Endothelial cell of umbilical vein (primary cell): ENCODE measurements at regions not wholly inside any gene's neighbourhood (a gene's known extent, or its start where the extent isn't known, plus 50 kb on each side); places are given as distances from the start of the nearest gene placed in this dataset.

Experiments used
- BruUV-seq: library from RNA; stranded (reverse); fragments of 400-500 nt; replicated peaks from 2 replicates; lab custom pipeline; 2021; lab: Mats Ljungman, UMichigan
- CTCF ChIA-PET: fragments of 300-600, 350-600 bp; sonication (Branson Sonifier 250); formaldehyde crosslinking; loops from one replicate; lab custom pipeline; 2021; ENCODE audit warnings: antibody characterized with exemption, inconsistent platforms; lab: Charles Lee
- POLR2A ChIA-PET: fragments of 300-600, 350-600 bp; sonication (Branson Sonifier 250); formaldehyde crosslinking; loops from one replicate; lab custom pipeline; 2021; ENCODE audit warnings: antibody characterized with exemption, inconsistent platforms; lab: Charles Lee
- DNase-seq: peaks from one replicate; pipeline ENCODE4 v3.0.0-alpha.2; 2011; ENCODE audit warnings: low read depth, low spot score
- FAIRE-seq: peaks from 2 replicates; lab custom pipeline; 2011; peaks lifted over from hg19 to GRCh38; lab: Jason Lieb, UNC
- H2AFZ ChIP-seq: 2 replicates; pipeline ENCODE4 v1.6.0; 2012; ENCODE audit warnings: low read depth, low read length, control low read depth, inconsistent platforms
- H3K27ac ChIP-seq: 2 replicates; pipeline ENCODE4 v1.5.1; 2011; ENCODE audit warnings: low read depth, mild to moderate bottlenecking, control low read depth, low read length, moderate library complexity; ENCODE audit not compliant: insufficient read depth
- H3K27me3 ChIP-seq, 2 experiments: 2 replicates each; pipeline versions ENCODE4 v1.6.0 to v1.6.1; 2011; ENCODE audit warnings: low read length in 2 of 2, mixed read lengths in 1 of 2; ENCODE audit not compliant: control insufficient read depth in 2 of 2, insufficient read depth in 2 of 2
- H3K36me3 ChIP-seq, 2 experiments: 2 replicates in 1 of 2; 3 replicates in 1 of 2; pipeline ENCODE4 v1.5.1; 2011; ENCODE audit warnings: low read length in 2 of 2, mild to moderate bottlenecking in 1 of 2, moderate library complexity in 1 of 2; ENCODE audit not compliant: control insufficient read depth in 2 of 2, insufficient read depth in 2 of 2; ENCODE audit errors: extremely low read depth in 1 of 2
- H3K4me1 ChIP-seq: 3 replicates; pipeline ENCODE4 v1.5.1; 2011; ENCODE audit warnings: mild to moderate bottlenecking, low read length; ENCODE audit not compliant: control insufficient read depth, insufficient read depth; ENCODE audit errors: extremely low read depth
- H3K4me2 ChIP-seq: 2 replicates; pipeline ENCODE4 v1.6.1; 2011; ENCODE audit warnings: low read length, control low read depth, mixed read lengths; ENCODE audit not compliant: insufficient read depth
- H3K4me3 ChIP-seq, 3 experiments: fragments of 200-600 bp in 1 of 3; sonication (generic), shearing (Covaris generic) in 1 of 3; replicated peaks in 1 of 3; 2 replicates each; pipeline ENCODE4 v1.5.1; 2011 to 2016; ENCODE audit warnings: control low read depth in 3 of 3, low read length in 3 of 3, mild to moderate bottlenecking in 2 of 3, inconsistent platforms in 1 of 3, low read depth in 1 of 3, moderate library complexity in 1 of 3; ENCODE audit not compliant: insufficient read depth in 1 of 3
- H3K79me2 ChIP-seq: 2 replicates; pipeline ENCODE4 v1.6.0; 2012; ENCODE audit warnings: low read length, inconsistent platforms; ENCODE audit not compliant: control insufficient read depth, insufficient read depth
- H3K9ac ChIP-seq: replicated peaks from 2 replicates; pipeline ENCODE3; 2011; ENCODE audit warnings: low read length, control low read depth; ENCODE audit not compliant: insufficient read depth; ENCODE audit errors: extremely low read depth
- H3K9me1 ChIP-seq: replicated peaks from 3 replicates; pipeline ENCODE4 v1.6.0; 2011; ENCODE audit warnings: mild to moderate bottlenecking, low read length; ENCODE audit not compliant: control insufficient read depth, insufficient read depth; ENCODE audit errors: extremely low read depth
- H3K9me3 ChIP-seq: replicated peaks from 2 replicates; pipeline ENCODE4 v1.5.1; 2012; ENCODE audit warnings: low read length, inconsistent platforms; ENCODE audit not compliant: control insufficient read depth, insufficient read depth
- H4K20me1 ChIP-seq: replicated peaks from 2 replicates; pipeline ENCODE3; 2011; ENCODE audit warnings: mild to moderate bottlenecking, low read length; ENCODE audit not compliant: control insufficient read depth, insufficient read depth; ENCODE audit errors: extremely low read depth
- EZH2 ChIP-seq: IDR thresholded peaks from 2 replicates; pipeline ENCODE4 v1.6.1; 2012; ENCODE audit warnings: borderline replicate concordance, low read depth, mild to moderate bottlenecking, moderate library complexity, low read length, inconsistent platforms; ENCODE audit not compliant: severe bottlenecking
- FOS ChIP-seq: IDR thresholded peaks from 2 replicates; pipeline ENCODE4 v1.6.1; 2011; ENCODE audit warnings: mild to moderate bottlenecking, low read length, moderate library complexity, borderline replicate concordance; ENCODE audit not compliant: insufficient read depth
- GATA2 ChIP-seq: IDR thresholded peaks from 2 replicates; pipeline ENCODE4 v1.7.0; 2011; ENCODE audit warnings: low read depth, mild to moderate bottlenecking, moderate library complexity, mixed read lengths, low read length; ENCODE audit not compliant: insufficient read length, insufficient read depth
- JUN ChIP-seq: IDR thresholded peaks from 2 replicates; pipeline ENCODE4 v1.6.1; 2011; ENCODE audit warnings: borderline replicate concordance, low read depth; ENCODE audit not compliant: insufficient read length, insufficient read depth
- MYC ChIP-seq: IDR thresholded peaks from one replicate; pipeline ENCODE4 v1.6.1; 2011; ENCODE audit warnings: mild to moderate bottlenecking, low read depth, low read length
- POLR2A ChIP-seq: IDR thresholded peaks from 2 replicates; pipeline ENCODE4 v1.6.1; 2012; ENCODE audit warnings: low read depth, mild to moderate bottlenecking, control low read depth, low read length
- POLR2AphosphoS5 ChIP-seq: IDR thresholded peaks from 2 replicates; pipeline ENCODE4 v1.6.1; 2012; ENCODE audit warnings: low read depth, mild to moderate bottlenecking, control low read depth, low read length, moderate library complexity; ENCODE audit not compliant: insufficient read depth
- dilution Hi-C: fragments of 300-500 bp; cut with MboI; formaldehyde crosslinking; loops from one replicate; pipeline ENCODE4 v1.15.0; 2019; ENCODE audit warnings: low sequenced_read_pairs; ENCODE audit not compliant: extremely low pct_ligation_motif_present
- intact Hi-C: fragments of 100-400 bp; cut with micrococcal nuclease; formaldehyde crosslinking; loops from one replicate; pipeline ENCODE4 v1.10.0; 2022
- TF ChIP-seq, protein P1 (sequence below), 2 donors: IDR thresholded peaks; 1 replicate in 1 of 2; 2 replicates in 1 of 2; pipeline ENCODE4 v1.5.1; 2011; ENCODE audit warnings: low read length in 2 of 2, mild to moderate bottlenecking in 2 of 2, moderate library complexity in 2 of 2, control low read depth in 1 of 2, inconsistent platforms in 1 of 2, low read depth in 1 of 2; ENCODE audit not compliant: insufficient read depth in 1 of 2; ENCODE audit errors: extremely low read depth in 1 of 2
- TF ChIP-seq, protein P2 (sequence below): IDR thresholded peaks from 2 replicates; pipeline ENCODE4 v1.6.1; 2011; ENCODE audit not compliant: insufficient read depth, insufficient read length

DNA sequence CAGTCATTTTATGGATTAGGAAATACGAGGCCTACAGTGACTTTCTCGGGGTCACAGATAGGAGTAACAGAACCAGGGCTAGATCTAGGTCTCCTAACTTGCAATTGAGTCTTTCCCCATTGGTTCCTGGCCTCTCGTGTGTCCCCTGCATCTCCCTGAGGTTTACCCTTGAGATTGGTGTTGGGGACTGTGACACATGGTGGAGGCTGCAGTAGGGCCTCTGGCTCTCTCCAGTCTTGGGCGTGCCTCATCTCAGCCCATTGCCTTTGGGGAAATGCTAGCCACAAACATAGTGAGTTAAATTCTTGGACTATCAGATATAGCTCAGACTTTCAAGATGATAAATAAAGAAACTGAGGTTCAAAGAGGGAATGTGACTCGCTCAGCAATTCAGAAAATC, 212.1 kb downstream of the KCNRG start:
- dilution Hi-C loops, result no loop called here
- no peaks in the 10 kb centered on the region for H3K9me3 ChIP-seq
- no peak overlapping the region for H3K4me2 ChIP-seq
- no peaks in the 10 kb centered on the region for H3K79me2 ChIP-seq
- no peak for DNase-seq
- no peak overlapping the region for H3K27ac ChIP-seq
- no peak overlapping the region for H2AFZ ChIP-seq
- ChIA-PET POLR2A (no interaction called here), CTCF (no interaction called here)
- H3K4me1 ChIP-seq, result no peaks in the 10 kb centered on the region
- no peak overlapping the region for H3K4me3 ChIP-seq
- no peaks in the 10 kb centered on the region for H4K20me1 ChIP-seq
- no peak for FAIRE-seq
- BruUV-seq, result no TSS peak
- no peak for TF ChIP-seq MYC
- no peak for TF ChIP-seq EZH2
- TF ChIP-seq POLR2A, result no peak
- TF ChIP-seq, protein P1, sequence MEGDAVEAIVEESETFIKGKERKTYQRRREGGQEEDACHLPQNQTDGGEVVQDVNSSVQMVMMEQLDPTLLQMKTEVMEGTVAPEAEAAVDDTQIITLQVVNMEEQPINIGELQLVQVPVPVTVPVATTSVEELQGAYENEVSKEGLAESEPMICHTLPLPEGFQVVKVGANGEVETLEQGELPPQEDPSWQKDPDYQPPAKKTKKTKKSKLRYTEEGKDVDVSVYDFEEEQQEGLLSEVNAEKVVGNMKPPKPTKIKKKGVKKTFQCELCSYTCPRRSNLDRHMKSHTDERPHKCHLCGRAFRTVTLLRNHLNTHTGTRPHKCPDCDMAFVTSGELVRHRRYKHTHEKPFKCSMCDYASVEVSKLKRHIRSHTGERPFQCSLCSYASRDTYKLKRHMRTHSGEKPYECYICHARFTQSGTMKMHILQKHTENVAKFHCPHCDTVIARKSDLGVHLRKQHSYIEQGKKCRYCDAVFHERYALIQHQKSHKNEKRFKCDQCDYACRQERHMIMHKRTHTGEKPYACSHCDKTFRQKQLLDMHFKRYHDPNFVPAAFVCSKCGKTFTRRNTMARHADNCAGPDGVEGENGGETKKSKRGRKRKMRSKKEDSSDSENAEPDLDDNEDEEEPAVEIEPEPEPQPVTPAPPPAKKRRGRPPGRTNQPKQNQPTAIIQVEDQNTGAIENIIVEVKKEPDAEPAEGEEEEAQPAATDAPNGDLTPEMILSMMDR (IDR thresholded peaks at IDR 0.05; ENCODE audit: extremely low read depth in 1 of 2, insufficient read depth in 1 of 2, low read depth in 1 of 2, low read length in 2 of 2), result no peak
- no peak for TF ChIP-seq JUN
- no peak for TF ChIP-seq FOS
- no peak for TF ChIP-seq GATA2
- TF ChIP-seq, protein P2, sequence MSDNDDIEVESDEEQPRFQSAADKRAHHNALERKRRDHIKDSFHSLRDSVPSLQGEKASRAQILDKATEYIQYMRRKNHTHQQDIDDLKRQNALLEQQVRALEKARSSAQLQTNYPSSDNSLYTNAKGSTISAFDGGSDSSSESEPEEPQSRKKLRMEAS, result no peak
- TF ChIP-seq POLR2AphosphoS5, result no peak
- intact Hi-C loops, result no loop called here
- no peaks in the 10 kb centered on the region for H3K27me3 ChIP-seq
- no peaks in the 10 kb centered on the region for H3K36me3 ChIP-seq
- H3K9me1 ChIP-seq, result no peaks in the 10 kb centered on the region
- H3K9ac ChIP-seq, result no peak overlapping the region
